Hepatocyte (in vitro differentiated cells): ENCODE measurements at regions not wholly inside any gene's neighbourhood (a gene's known extent, or its start where the extent isn't known, plus 50 kb on each side); places are given as distances from the start of the nearest gene placed in this dataset.

Experiments used
- DNase-seq: peaks from one replicate; pipeline ENCODE4 v3.0.0-alpha.2; 2016; ENCODE audit warnings: low spot score
- H2AFZ ChIP-seq: fragments of 200-600 bp; sonication (generic); 2 replicates; pipeline ENCODE4 v1.6.0; 2016; ENCODE audit warnings: antibody characterized with exemption, mild to moderate bottlenecking
- H3K27ac ChIP-seq: fragments of 200-600 bp; sonication (generic); 2 replicates; pipeline ENCODE4 v1.5.1; 2016; ENCODE audit warnings: mild to moderate bottlenecking
- H3K27me3 ChIP-seq: fragments of 200-600 bp; sonication (generic); 2 replicates; pipeline ENCODE4 v1.6.1; 2016
- H3K36me3 ChIP-seq: fragments of 200-600 bp; sonication (generic); replicated peaks from 2 replicates; pipeline ENCODE4 v1.5.1; 2016; ENCODE audit warnings: low read depth; ENCODE audit not compliant: insufficient read depth
- H3K4me1 ChIP-seq: fragments of 200-600 bp; sonication (generic); 2 replicates; pipeline ENCODE4 v1.5.1; 2016; ENCODE audit warnings: mild to moderate bottlenecking, moderate library complexity; ENCODE audit not compliant: insufficient read depth
- H3K4me2 ChIP-seq: fragments of 200-600 bp; sonication (generic); 2 replicates; pipeline ENCODE4 v1.6.0; 2016
- H3K4me3 ChIP-seq: fragments of 200-600 bp; sonication (generic); 2 replicates; pipeline ENCODE4 v1.5.1; 2016; ENCODE audit warnings: mild to moderate bottlenecking
- H3K79me2 ChIP-seq: fragments of 200-600 bp; sonication (generic); 2 replicates; pipeline ENCODE4 v1.6.0; 2017; ENCODE audit warnings: mild to moderate bottlenecking
- H3K9me2 ChIP-seq: fragments of 200-600 bp; sonication (generic); replicated peaks from 2 replicates; pipeline ENCODE4 v1.6.0; 2017; ENCODE audit warnings: mild to moderate bottlenecking; ENCODE audit not compliant: insufficient read depth
- H3K9me3 ChIP-seq: fragments of 200-600 bp; sonication (generic); 2 replicates; pipeline ENCODE4 v1.5.1; 2016; ENCODE audit warnings: low read depth, mild to moderate bottlenecking
- H4K20me1 ChIP-seq: fragments of 200-600 bp; sonication (generic); 2 replicates; pipeline ENCODE4 v1.6.0; 2016; ENCODE audit warnings: mild to moderate bottlenecking; ENCODE audit not compliant: insufficient read depth, poor library complexity, severe bottlenecking
- EZH2 ChIP-seq: fragments of 200-600 bp; sonication (generic); IDR thresholded peaks from 2 replicates; pipeline ENCODE4 v1.6.1; 2016; ENCODE audit warnings: antibody characterized with exemption, mild to moderate bottlenecking, borderline replicate concordance
- EZH2phosphoT487 ChIP-seq: fragments of 200-600 bp; sonication (generic); IDR thresholded peaks from one replicate; pipeline ENCODE4 v1.6.1; 2018; ENCODE audit warnings: antibody characterized with exemption, mild to moderate bottlenecking, low read depth, moderate library complexity; ENCODE audit not compliant: unreplicated experiment, severe bottlenecking
- WGBS: methylation state at CpG from one replicate; pipeline ENCODE4 v1.1.6; 2016; ENCODE audit warnings: low lambda C conversion rate; ENCODE audit errors: missing lambda C conversion rate; 5-methylcytosine and 5-hydroxymethylcytosine counted together
- TF ChIP-seq, protein P1 (sequence below): fragments of 200-600 bp; sonication (generic); IDR thresholded peaks from 2 replicates; pipeline ENCODE4 v1.5.1; 2016; ENCODE audit warnings: antibody characterized with exemption, mild to moderate bottlenecking; ENCODE audit not compliant: poor library complexity

DNA sequence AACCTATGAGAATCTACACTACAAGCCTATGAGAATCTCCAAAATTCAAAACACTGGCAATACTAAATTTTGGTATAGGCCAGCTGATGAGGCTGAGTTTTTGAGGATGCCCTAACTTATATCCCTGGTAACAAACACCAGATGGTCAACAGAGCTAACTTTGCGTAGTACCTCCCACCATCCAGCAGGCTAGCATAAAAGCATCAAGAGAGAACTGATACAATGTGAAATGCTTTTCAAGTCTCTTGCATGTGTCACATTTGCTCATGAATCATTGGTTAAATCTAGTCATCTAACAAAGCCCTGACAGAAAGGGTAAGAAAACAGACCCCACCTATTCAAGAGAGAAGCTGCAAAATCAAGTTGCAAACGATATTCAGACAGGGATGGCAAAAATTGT is 1609.7 kb upstream of the CDH9 start:
- H3K4me2 ChIP-seq = no peak overlapping the region
- 87% methylated on average over 2 of the region's 2 CpGs for WGBS
- no peak overlapping the region for H2AFZ ChIP-seq
- TF ChIP-seq EZH2phosphoT487 (no peak), EZH2 (no peak)
- TF ChIP-seq, protein P1, sequence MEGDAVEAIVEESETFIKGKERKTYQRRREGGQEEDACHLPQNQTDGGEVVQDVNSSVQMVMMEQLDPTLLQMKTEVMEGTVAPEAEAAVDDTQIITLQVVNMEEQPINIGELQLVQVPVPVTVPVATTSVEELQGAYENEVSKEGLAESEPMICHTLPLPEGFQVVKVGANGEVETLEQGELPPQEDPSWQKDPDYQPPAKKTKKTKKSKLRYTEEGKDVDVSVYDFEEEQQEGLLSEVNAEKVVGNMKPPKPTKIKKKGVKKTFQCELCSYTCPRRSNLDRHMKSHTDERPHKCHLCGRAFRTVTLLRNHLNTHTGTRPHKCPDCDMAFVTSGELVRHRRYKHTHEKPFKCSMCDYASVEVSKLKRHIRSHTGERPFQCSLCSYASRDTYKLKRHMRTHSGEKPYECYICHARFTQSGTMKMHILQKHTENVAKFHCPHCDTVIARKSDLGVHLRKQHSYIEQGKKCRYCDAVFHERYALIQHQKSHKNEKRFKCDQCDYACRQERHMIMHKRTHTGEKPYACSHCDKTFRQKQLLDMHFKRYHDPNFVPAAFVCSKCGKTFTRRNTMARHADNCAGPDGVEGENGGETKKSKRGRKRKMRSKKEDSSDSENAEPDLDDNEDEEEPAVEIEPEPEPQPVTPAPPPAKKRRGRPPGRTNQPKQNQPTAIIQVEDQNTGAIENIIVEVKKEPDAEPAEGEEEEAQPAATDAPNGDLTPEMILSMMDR = no peak
- no peaks in the 10 kb centered on the region for H3K4me1 ChIP-seq
- H3K4me3 ChIP-seq = no peak overlapping the region
- H3K27ac ChIP-seq = no peak overlapping the region
- H3K27me3 ChIP-seq = no peaks in the 10 kb centered on the region
- no peaks in the 10 kb centered on the region for H3K79me2 ChIP-seq
- no peaks in the 10 kb centered on the region for H3K36me3 ChIP-seq
- no peaks in the 10 kb centered on the region for H3K9me3 ChIP-seq
- H4K20me1 ChIP-seq = no peaks in the 10 kb centered on the region
- DNase-seq = no peak
- no peaks in the 10 kb centered on the region for H3K9me2 ChIP-seq

DNA sequence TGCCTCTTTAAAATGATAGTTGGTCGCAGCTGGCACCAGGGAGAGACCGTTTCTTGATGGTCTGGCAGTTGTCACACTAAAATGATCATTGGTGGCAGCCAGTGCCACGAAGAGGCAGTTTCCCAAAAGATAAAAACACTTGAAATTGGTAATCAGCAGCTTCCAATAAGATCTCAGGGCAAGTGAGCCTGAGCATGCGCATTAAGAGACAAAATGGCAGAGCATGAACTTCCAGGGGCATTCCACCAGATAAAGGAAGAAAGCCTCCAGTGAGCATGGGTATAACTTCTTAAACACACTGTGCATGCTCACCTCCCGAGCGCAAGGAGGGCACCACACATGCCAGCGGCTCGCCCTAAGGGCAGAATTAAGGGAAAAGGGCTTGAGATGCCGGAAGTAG is 1594.2 kb upstream of the CDH9 start:
- no peak for DNase-seq
- H3K4me3 ChIP-seq = no peak overlapping the region
- TF ChIP-seq EZH2 (no peak), EZH2phosphoT487 (no peak)
- TF ChIP-seq, protein P1 = no peak
- H3K27me3 ChIP-seq = no peaks in the 10 kb centered on the region
- H3K4me1 ChIP-seq = no peaks in the 10 kb centered on the region
- no peak overlapping the region for H3K27ac ChIP-seq
- H3K79me2 ChIP-seq = no peaks in the 10 kb centered on the region
- 87% methylated on average over 9 of the region's 9 CpGs for WGBS
- no peaks in the 10 kb centered on the region for H4K20me1 ChIP-seq
- H3K36me3 ChIP-seq = no peaks in the 10 kb centered on the region
- H3K4me2 ChIP-seq = no peak overlapping the region
- no peaks in the 10 kb centered on the region for H3K9me2 ChIP-seq
- no peak overlapping the region for H2AFZ ChIP-seq
- no peaks in the 10 kb centered on the region for H3K9me3 ChIP-seq

DNA sequence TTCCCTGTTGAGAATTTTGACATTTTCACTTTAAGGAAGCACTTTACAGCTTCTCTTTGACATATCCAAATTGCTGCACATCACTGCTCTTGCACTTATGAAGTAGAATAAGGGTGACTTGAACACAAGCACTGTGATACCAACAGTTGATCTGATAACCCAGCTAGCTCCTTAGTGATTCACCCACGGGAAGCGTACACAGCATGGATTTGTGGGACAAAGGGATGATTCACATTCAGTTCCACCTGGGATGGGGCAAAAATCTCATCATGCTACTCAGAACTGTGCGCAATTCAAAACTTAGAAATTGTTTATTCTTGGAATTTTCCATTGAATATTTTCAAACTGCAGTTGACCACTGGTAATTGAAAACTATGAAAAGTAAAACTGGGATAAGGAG is 1565.5 kb upstream of the CDH9 start:
- DNase-seq = no peak

More for the DNA sequence above, 1565.5 kb upstream of the CDH9 start:
- Histone ChIP-seq H3K4me3 (no peak overlapping the region), H3K79me2 (no peaks in the 10 kb centered on the region), H3K4me2 (no peak overlapping the region), H2AFZ (no peak overlapping the region), H3K27ac (no peak overlapping the region), H4K20me1 (no peaks in the 10 kb centered on the region), H3K27me3 (no peaks in the 10 kb centered on the region), H3K4me1 (no peaks in the 10 kb centered on the region), H3K9me2 (no peaks in the 10 kb centered on the region), H3K36me3 (no peaks in the 10 kb centered on the region), H3K9me3 (no peaks in the 10 kb centered on the region)
- 79% methylated on average over 3 of the region's 3 CpGs for WGBS
- TF ChIP-seq, protein P1 = no peak
- TF ChIP-seq EZH2phosphoT487 = no peak
- TF ChIP-seq EZH2 = no peak
